Loucy (cell line): ENCODE measurements at regions not wholly inside any gene's neighbourhood (a gene's known extent, or its start where the extent isn't known, plus 50 kb on each side); places are given as distances from the start of the nearest gene placed in this dataset.

Experiments used
- EZH2phosphoT487 ChIP-seq: fragments of 200-600 bp; IDR thresholded peaks from 2 replicates; pipeline ENCODE4 v1.6.1; 2018; ENCODE audit warnings: antibody characterized with exemption, mild to moderate bottlenecking, moderate library complexity, borderline replicate concordance
- TF ChIP-seq, protein P1 (sequence below): fragments of 200-600 bp; sonication (generic); conservative IDR thresholded peaks from 2 replicates; pipeline ENCODE4 v1.5.1; 2014; ENCODE audit warnings: mild to moderate bottlenecking, antibody characterized with exemption, low read length

DNA sequence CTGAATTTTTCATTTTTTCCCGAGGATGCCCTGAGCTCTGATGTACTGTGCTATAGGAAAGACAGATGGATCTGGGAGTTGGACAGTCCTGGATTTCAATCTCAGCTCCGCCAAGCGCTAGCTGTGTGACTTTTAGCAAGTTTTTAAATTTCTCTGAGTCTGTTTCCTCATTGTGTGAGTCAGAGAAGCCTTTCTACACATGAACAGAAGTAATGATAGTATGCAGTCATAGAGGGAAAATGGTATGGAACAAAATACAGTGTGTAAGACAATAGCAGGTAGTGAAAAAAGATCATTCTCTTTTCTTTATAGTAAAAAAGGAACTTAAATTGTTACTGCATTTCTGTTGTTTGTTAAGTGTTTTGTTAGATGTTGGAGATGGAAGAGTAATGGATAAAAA, 52.4 kb upstream of the PPM1B start:
- TF ChIP-seq, protein P1, sequence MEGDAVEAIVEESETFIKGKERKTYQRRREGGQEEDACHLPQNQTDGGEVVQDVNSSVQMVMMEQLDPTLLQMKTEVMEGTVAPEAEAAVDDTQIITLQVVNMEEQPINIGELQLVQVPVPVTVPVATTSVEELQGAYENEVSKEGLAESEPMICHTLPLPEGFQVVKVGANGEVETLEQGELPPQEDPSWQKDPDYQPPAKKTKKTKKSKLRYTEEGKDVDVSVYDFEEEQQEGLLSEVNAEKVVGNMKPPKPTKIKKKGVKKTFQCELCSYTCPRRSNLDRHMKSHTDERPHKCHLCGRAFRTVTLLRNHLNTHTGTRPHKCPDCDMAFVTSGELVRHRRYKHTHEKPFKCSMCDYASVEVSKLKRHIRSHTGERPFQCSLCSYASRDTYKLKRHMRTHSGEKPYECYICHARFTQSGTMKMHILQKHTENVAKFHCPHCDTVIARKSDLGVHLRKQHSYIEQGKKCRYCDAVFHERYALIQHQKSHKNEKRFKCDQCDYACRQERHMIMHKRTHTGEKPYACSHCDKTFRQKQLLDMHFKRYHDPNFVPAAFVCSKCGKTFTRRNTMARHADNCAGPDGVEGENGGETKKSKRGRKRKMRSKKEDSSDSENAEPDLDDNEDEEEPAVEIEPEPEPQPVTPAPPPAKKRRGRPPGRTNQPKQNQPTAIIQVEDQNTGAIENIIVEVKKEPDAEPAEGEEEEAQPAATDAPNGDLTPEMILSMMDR: no peak
- no peak for TF ChIP-seq EZH2phosphoT487
